ENCODE measurements at regions not wholly inside any gene's neighbourhood (a gene's known extent, or its start where the extent isn't known, plus 50 kb on each side); places are given as distances from the start of the nearest gene placed in this dataset.

- TF ChIP-seq POLR2A (IDR thresholded peaks at IDR 0.05) (no peak), CTCF (IDR thresholded peaks at IDR 0.05) (no peak)
Observed at GRCh38 chr4:187075514-187075913, 351.9 kb upstream of the FAT1 start.
